Neuron (in vitro differentiated cells): ENCODE measurements at regions not wholly inside any gene's neighbourhood (a gene's known extent, or its start where the extent isn't known, plus 50 kb on each side); places are given as distances from the start of the nearest gene placed in this dataset.
"Not testable (repeated sequence)": the region's sequence is repeated elsewhere in the genome, so short reads cannot be mapped to it uniquely, and the experiment has no call there.

Experiments used
- H2AFZ ChIP-seq: one replicate; pipeline ENCODE4 v1.6.1; 2013; ENCODE audit warnings: low read depth, mild to moderate bottlenecking, inconsistent platforms, low read length, moderate library complexity
- H3K27me3 ChIP-seq: one replicate; pipeline ENCODE4 v1.6.1; 2013; ENCODE audit warnings: low read length; ENCODE audit not compliant: insufficient read depth
- H3K36me3 ChIP-seq: one replicate; pipeline ENCODE4 v1.6.1; 2013; ENCODE audit warnings: low read length; ENCODE audit not compliant: insufficient read depth
- H3K4me1 ChIP-seq: one replicate; pipeline ENCODE4 v1.6.1; 2013; ENCODE audit warnings: low read length; ENCODE audit not compliant: insufficient read depth
- H3K4me3 ChIP-seq: 2 replicates; pipeline ENCODE4 v1.5.1; 2013; ENCODE audit warnings: mild to moderate bottlenecking, low read length, moderate library complexity
- H3K9me3 ChIP-seq: one replicate; pipeline ENCODE4 v1.6.1; 2013; ENCODE audit warnings: low read length

- H3K36me3 ChIP-seq: no peaks in the 10 kb centered on the region
These were observed 92.3 kb upstream of the CARMIL1 start for GRCh38 chr6:25186919-25187318.

DNA sequence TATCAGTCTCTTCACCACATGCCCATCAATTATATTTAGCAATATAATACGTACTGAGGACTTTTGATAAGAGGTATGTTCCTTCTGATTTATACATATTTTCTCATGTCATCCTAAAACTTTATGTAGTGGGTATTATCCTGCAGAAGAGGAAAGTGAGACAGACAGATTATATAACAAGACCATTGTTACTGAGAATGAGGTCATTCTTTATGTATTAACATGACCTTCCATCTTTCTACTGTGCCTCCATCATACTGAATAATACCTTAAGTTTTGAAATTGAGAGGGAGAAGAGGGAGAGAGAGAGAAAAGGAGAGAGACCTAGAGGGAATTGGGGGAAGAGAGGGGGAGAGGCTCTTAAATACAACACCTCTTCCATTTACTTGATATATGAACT, 90.9 kb upstream of the CARMIL1 start:
- Histone ChIP-seq H3K4me1 (no peaks in the 10 kb centered on the region), H3K27me3 (peaks cover 12% of the 10 kb centered on the region)

More at GRCh38 chr6:25186919-25187318, 92.3 kb upstream of the CARMIL1 start:
- Histone ChIP-seq H3K4me1 (no peaks in the 10 kb centered on the region), H3K27me3 (peaks cover 7% of the 10 kb centered on the region), H2AFZ (no peak overlapping the region), H3K9me3 (no peaks in the 10 kb centered on the region), H3K4me3 (no peak overlapping the region)

DNA sequence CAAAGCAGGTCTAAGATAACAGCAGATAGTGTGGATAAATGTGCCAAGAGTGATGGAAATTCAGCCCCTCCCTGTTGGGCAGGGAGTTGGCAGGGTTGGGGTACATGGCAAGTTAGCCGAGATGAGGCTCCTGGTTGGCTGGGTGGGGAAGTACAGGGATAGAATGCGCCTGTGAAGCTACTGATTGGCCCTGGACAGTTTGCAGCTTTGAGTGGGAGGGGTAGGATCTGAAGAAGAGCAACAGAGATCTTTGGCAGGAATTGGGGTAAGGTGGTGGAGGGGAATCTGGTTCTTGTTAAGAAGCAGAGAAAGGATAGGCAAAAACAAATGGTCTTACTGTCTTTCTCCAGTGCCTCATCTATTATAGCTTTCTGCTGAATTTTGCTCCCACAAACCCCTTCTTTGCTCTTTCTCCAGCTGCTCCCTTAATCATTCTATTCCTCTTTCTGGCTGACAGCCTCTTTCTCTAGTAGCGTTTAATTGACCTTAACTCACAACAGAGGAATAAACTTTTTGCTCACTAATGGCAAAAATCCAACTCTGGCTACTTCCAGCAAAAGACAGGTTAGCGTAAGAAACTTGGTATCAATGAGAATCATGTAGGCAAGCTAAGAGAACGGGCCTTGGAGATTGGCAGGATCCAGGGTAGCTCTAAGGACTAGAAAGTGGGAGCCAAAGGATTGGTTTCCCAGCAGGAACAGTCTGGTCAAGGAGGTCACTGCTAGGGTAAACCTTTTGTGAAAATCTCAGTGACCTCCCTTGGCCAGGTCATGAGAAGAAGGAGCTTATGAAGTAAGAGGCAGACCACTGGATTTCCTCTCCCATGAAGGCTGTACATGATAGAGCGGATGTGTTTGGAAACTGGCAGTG, 86.3 kb upstream of the CARMIL1 start:
- no peak overlapping the region for H3K4me3 ChIP-seq

More for the DNA sequence above, 90.9 kb upstream of the CARMIL1 start:
- no peak overlapping the region for H2AFZ ChIP-seq
- H3K9me3 ChIP-seq: no peaks in the 10 kb centered on the region
- H3K4me3 ChIP-seq: no peak overlapping the region
- no peaks in the 10 kb centered on the region for H3K36me3 ChIP-seq

GRCh38 chr6:25193460-25194171, 85.6 kb upstream of the CARMIL1 start:
- H3K9me3 ChIP-seq: no peaks in the 10 kb centered on the region
- no peak overlapping the region for H3K4me3 ChIP-seq
- H2AFZ ChIP-seq: no peak overlapping the region

More for the DNA sequence above, 86.3 kb upstream of the CARMIL1 start:
- no peaks in the 10 kb centered on the region for H3K36me3 ChIP-seq
- H3K4me1 ChIP-seq: no peaks in the 10 kb centered on the region
- H2AFZ ChIP-seq: no peak overlapping the region
- H3K9me3 ChIP-seq: no peaks in the 10 kb centered on the region
- peaks cover 5% of the 10 kb centered on the region for H3K27me3 ChIP-seq

DNA sequence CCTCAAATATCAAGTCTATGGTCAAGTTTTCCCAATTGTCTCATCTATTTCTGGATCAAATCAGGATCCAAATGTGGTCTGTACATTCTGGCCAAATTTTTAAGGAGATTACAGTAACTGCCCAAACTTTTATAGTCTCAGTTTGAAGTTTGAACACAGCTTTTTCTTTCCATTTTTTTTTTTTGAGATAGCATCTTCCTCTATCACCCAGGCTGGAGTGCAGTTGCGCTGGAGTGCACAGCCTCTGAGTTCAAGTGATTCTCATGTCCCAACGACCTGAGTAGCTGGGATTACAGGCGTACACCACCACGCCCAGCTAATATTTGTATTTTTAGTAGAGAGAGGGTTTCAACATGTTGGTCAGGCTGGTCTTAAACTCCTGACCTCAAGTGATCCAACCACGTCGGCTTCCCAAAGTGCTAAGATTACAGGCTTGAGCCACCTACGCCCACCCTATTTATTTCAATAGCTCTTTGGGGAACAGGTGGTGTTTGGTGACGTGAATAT, 84.9 kb upstream of the CARMIL1 start:
- H3K4me3 ChIP-seq: no peak overlapping the region
- no peaks in the 10 kb centered on the region for H3K4me1 ChIP-seq
- no peaks in the 10 kb centered on the region for H3K36me3 ChIP-seq
- no peaks in the 10 kb centered on the region for H3K9me3 ChIP-seq
- H3K27me3 ChIP-seq: peaks cover 5% of the 10 kb centered on the region
- H2AFZ ChIP-seq: no peak overlapping the region

More at GRCh38 chr6:25193460-25194171, 85.6 kb upstream of the CARMIL1 start:
- Histone ChIP-seq H3K27me3 (peaks cover 5% of the 10 kb centered on the region), H3K36me3 (no peaks in the 10 kb centered on the region), H3K4me1 (no peaks in the 10 kb centered on the region)

DNA sequence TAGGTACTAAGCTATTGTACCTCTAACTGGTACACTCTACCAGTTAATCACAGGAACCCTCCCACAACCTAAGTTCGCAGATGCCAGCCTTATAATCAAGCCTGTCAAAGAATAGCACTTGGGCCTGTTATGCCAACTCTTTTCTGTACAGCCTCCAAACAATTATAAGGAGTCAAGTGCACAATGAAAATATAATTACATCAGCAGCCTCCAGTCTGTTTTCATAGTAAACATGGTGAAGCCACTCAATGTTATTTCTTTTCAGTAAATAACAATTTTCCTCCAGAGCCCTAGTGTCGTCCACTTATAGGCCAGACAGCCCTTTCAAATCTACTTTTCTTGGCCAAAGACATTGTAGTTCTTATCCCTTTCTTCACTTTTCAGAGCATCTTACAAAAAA, 82.7 kb upstream of the CARMIL1 start:
- no peak overlapping the region for H3K4me3 ChIP-seq
- no peaks in the 10 kb centered on the region for H3K36me3 ChIP-seq
- H3K9me3 ChIP-seq: no peaks in the 10 kb centered on the region

DNA sequence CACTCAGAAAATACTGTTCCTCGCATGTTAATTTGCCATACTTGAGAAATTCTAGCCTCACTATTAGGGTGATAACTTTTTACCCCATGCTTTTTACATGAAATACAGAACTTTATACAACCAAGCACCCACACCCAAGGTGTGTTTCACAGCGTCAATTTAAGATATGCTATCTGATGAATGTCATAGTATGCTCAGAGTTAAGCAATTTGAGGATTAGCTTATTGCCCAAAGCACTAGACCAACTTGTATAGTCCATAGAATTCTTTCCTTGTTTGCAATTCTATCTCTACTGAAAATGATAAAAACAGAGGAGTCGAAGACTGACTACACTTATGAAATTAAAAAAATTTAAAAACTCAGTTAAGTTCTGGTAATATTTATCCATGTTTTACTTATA, 82.1 kb upstream of the CARMIL1 start:
- Histone ChIP-seq H3K9me3 (no peaks in the 10 kb centered on the region), H3K27me3 (peaks cover 8% of the 10 kb centered on the region), H2AFZ (no peak overlapping the region), H3K36me3 (no peaks in the 10 kb centered on the region), H3K4me3 (no peak overlapping the region), H3K4me1 (no peaks in the 10 kb centered on the region)

More for the DNA sequence above, 82.7 kb upstream of the CARMIL1 start:
- Histone ChIP-seq H3K4me1 (no peaks in the 10 kb centered on the region), H3K27me3 (peaks cover 8% of the 10 kb centered on the region), H2AFZ (no peak overlapping the region)

DNA sequence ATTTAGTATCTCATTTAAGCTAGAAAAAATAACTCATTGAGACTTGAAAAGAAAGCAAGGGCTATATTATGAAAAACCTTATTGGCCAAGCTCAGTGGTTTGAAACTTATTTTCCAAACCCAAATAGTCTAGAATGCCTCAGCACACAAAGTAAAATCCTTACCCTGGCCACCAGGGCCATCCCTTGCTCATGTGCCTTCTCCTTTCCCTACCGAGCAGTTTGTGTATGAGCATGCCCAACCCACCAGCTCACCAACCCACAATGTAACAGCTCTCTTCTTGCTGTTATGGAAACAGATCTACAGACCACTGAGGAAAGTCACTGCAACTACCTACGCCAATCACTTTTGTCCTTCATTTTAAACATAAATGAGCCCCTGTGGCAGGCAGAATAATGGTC, 79.6 kb upstream of the CARMIL1 start:
- Histone ChIP-seq H3K4me1 (no peaks in the 10 kb centered on the region), H3K4me3 (no peak overlapping the region), H3K9me3 (no peaks in the 10 kb centered on the region), H3K27me3 (peaks cover 3% of the 10 kb centered on the region), H3K36me3 (no peaks in the 10 kb centered on the region), H2AFZ (no peak overlapping the region)

DNA sequence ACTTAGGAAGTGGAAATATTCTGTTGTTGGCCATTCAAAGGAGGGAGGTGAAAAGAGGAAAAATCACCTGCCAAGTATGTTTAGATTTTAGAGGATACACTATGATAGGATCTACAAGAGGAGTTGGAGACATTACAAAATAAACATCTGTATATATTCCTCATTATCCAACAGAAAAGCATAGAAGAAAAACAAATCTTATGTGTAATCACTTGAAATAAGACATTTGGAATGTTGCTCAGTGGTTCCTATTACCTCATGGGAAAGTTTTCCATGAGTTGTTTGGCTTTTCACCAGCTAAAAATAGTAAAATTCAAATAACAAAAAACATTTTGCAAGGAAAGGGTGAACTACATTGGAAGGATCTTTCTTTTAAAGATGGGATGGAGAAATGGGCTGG, 76.7 kb upstream of the CARMIL1 start:
- no peak overlapping the region for H2AFZ ChIP-seq
- H3K9me3 ChIP-seq: no peaks in the 10 kb centered on the region
- no peak overlapping the region for H3K4me3 ChIP-seq
- H3K36me3 ChIP-seq: no peaks in the 10 kb centered on the region
- peaks cover 4% of the 10 kb centered on the region for H3K4me1 ChIP-seq
- H3K27me3 ChIP-seq: peaks cover 3% of the 10 kb centered on the region

DNA sequence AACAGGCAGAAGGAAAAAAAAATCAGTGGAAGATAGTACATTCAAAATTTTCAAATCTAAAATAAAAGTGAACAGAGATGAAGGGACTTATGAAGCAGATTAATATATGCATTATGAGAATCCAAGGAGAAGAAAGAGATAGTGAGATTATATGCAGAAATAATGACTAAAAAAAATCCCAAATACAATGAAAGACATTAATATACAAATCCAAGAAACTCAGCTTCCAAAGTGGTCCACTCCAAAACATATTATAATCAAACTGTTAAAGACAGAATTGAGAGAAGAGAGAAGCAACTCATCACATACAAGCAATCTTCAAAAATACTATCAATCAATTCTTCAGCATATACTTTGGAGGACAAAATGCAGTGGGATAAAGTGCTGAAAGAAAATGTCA, 73.5 kb upstream of the CARMIL1 start:
- no peaks in the 10 kb centered on the region for H3K27me3 ChIP-seq
- no peaks in the 10 kb centered on the region for H3K36me3 ChIP-seq
- H3K9me3 ChIP-seq: no peaks in the 10 kb centered on the region
- H2AFZ ChIP-seq: no peak overlapping the region
- H3K4me1 ChIP-seq: peaks cover 4% of the 10 kb centered on the region
- H3K4me3 ChIP-seq: no peak overlapping the region

GRCh38 chr6:25207453-25208155, 71.6 kb upstream of the CARMIL1 start:
- not testable (repeated sequence) for H3K9me3 ChIP-seq, H3K27me3 ChIP-seq, H3K36me3 ChIP-seq, H3K4me1 ChIP-seq, H2AFZ ChIP-seq, H3K4me3 ChIP-seq

- Histone ChIP-seq H3K4me1 (no peaks in the 10 kb centered on the region), H3K9me3 (no peaks in the 10 kb centered on the region), H2AFZ (no peak overlapping the region), H3K27me3 (no peaks in the 10 kb centered on the region), H3K4me3 (no peak overlapping the region), H3K36me3 (no peaks in the 10 kb centered on the region)
These were observed 63.3 kb upstream of the CARMIL1 start for GRCh38 chr6:25215881-25216280.

- no peaks in the 10 kb centered on the region for H3K27me3 ChIP-seq
- H2AFZ ChIP-seq: no peak overlapping the region
These were observed 61.9 kb upstream of the CARMIL1 start for GRCh38 chr6:25217302-25217701.

More at GRCh38 chr6:25217302-25217701, 61.9 kb upstream of the CARMIL1 start:
- H3K4me3 ChIP-seq: no peak overlapping the region
- H3K36me3 ChIP-seq: no peaks in the 10 kb centered on the region
- H3K4me1 ChIP-seq: peaks cover 3% of the 10 kb centered on the region
- H3K9me3 ChIP-seq: no peaks in the 10 kb centered on the region
